Endothelial cell of umbilical vein (primary cell): ENCODE measurements at regions not wholly inside any gene's neighbourhood (a gene's known extent, or its start where the extent isn't known, plus 50 kb on each side); places are given as distances from the start of the nearest gene placed in this dataset.

Experiments
- BruUV-seq: library from RNA; stranded (reverse); fragments of 400-500 nt; replicated peaks from 2 replicates; lab custom pipeline; 2021; lab: Mats Ljungman, UMichigan
- CTCF ChIA-PET: fragments of 300-600, 350-600 bp; sonication (Branson Sonifier 250); formaldehyde crosslinking; loops from one replicate; lab custom pipeline; 2021; ENCODE audit warnings: antibody characterized with exemption, inconsistent platforms; lab: Charles Lee
- POLR2A ChIA-PET: fragments of 300-600, 350-600 bp; sonication (Branson Sonifier 250); formaldehyde crosslinking; loops from one replicate; lab custom pipeline; 2021; ENCODE audit warnings: antibody characterized with exemption, inconsistent platforms; lab: Charles Lee
- DNase-seq: peaks from one replicate; pipeline ENCODE4 v3.0.0-alpha.2; 2011; ENCODE audit warnings: low read depth, low spot score
- FAIRE-seq: peaks from 2 replicates; lab custom pipeline; 2011; peaks lifted over from hg19 to GRCh38; lab: Jason Lieb, UNC
- H2AFZ ChIP-seq: 2 replicates; pipeline ENCODE4 v1.6.0; 2012; ENCODE audit warnings: low read depth, low read length, control low read depth, inconsistent platforms
- H3K27ac ChIP-seq: 2 replicates; pipeline ENCODE4 v1.5.1; 2011; ENCODE audit warnings: low read depth, mild to moderate bottlenecking, control low read depth, low read length, moderate library complexity; ENCODE audit not compliant: insufficient read depth
- H3K27me3 ChIP-seq, 2 experiments: 2 replicates each; pipeline versions ENCODE4 v1.6.0 to v1.6.1; 2011; ENCODE audit warnings: low read length in 2 of 2, mixed read lengths in 1 of 2; ENCODE audit not compliant: control insufficient read depth in 2 of 2, insufficient read depth in 2 of 2
- H3K36me3 ChIP-seq, 2 experiments: 2 replicates in 1 of 2; 3 replicates in 1 of 2; pipeline ENCODE4 v1.5.1; 2011; ENCODE audit warnings: low read length in 2 of 2, mild to moderate bottlenecking in 1 of 2, moderate library complexity in 1 of 2; ENCODE audit not compliant: control insufficient read depth in 2 of 2, insufficient read depth in 2 of 2; ENCODE audit errors: extremely low read depth in 1 of 2
- H3K4me1 ChIP-seq: 3 replicates; pipeline ENCODE4 v1.5.1; 2011; ENCODE audit warnings: mild to moderate bottlenecking, low read length; ENCODE audit not compliant: control insufficient read depth, insufficient read depth; ENCODE audit errors: extremely low read depth
- H3K4me2 ChIP-seq: 2 replicates; pipeline ENCODE4 v1.6.1; 2011; ENCODE audit warnings: low read length, control low read depth, mixed read lengths; ENCODE audit not compliant: insufficient read depth
- H3K4me3 ChIP-seq, 3 experiments: fragments of 200-600 bp in 1 of 3; sonication (generic), shearing (Covaris generic) in 1 of 3; replicated peaks in 1 of 3; 2 replicates each; pipeline ENCODE4 v1.5.1; 2011 to 2016; ENCODE audit warnings: control low read depth in 3 of 3, low read length in 3 of 3, mild to moderate bottlenecking in 2 of 3, inconsistent platforms in 1 of 3, low read depth in 1 of 3, moderate library complexity in 1 of 3; ENCODE audit not compliant: insufficient read depth in 1 of 3
- H3K79me2 ChIP-seq: 2 replicates; pipeline ENCODE4 v1.6.0; 2012; ENCODE audit warnings: low read length, inconsistent platforms; ENCODE audit not compliant: control insufficient read depth, insufficient read depth
- H3K9ac ChIP-seq: replicated peaks from 2 replicates; pipeline ENCODE3; 2011; ENCODE audit warnings: low read length, control low read depth; ENCODE audit not compliant: insufficient read depth; ENCODE audit errors: extremely low read depth
- H3K9me1 ChIP-seq: replicated peaks from 3 replicates; pipeline ENCODE4 v1.6.0; 2011; ENCODE audit warnings: mild to moderate bottlenecking, low read length; ENCODE audit not compliant: control insufficient read depth, insufficient read depth; ENCODE audit errors: extremely low read depth
- H3K9me3 ChIP-seq: replicated peaks from 2 replicates; pipeline ENCODE4 v1.5.1; 2012; ENCODE audit warnings: low read length, inconsistent platforms; ENCODE audit not compliant: control insufficient read depth, insufficient read depth
- H4K20me1 ChIP-seq: replicated peaks from 2 replicates; pipeline ENCODE3; 2011; ENCODE audit warnings: mild to moderate bottlenecking, low read length; ENCODE audit not compliant: control insufficient read depth, insufficient read depth; ENCODE audit errors: extremely low read depth
- CTCF ChIP-seq, 2 donors: IDR thresholded peaks; 1 replicate in 1 of 2; 2 replicates in 1 of 2; pipeline ENCODE4 v1.5.1; 2011; ENCODE audit warnings: low read length in 2 of 2, mild to moderate bottlenecking in 2 of 2, moderate library complexity in 2 of 2, control low read depth in 1 of 2, inconsistent platforms in 1 of 2, low read depth in 1 of 2; ENCODE audit not compliant: insufficient read depth in 1 of 2; ENCODE audit errors: extremely low read depth in 1 of 2
- EZH2 ChIP-seq: IDR thresholded peaks from 2 replicates; pipeline ENCODE4 v1.6.1; 2012; ENCODE audit warnings: borderline replicate concordance, low read depth, mild to moderate bottlenecking, moderate library complexity, low read length, inconsistent platforms; ENCODE audit not compliant: severe bottlenecking
- FOS ChIP-seq: IDR thresholded peaks from 2 replicates; pipeline ENCODE4 v1.6.1; 2011; ENCODE audit warnings: mild to moderate bottlenecking, low read length, moderate library complexity, borderline replicate concordance; ENCODE audit not compliant: insufficient read depth
- GATA2 ChIP-seq: IDR thresholded peaks from 2 replicates; pipeline ENCODE4 v1.7.0; 2011; ENCODE audit warnings: low read depth, mild to moderate bottlenecking, moderate library complexity, mixed read lengths, low read length; ENCODE audit not compliant: insufficient read length, insufficient read depth
- JUN ChIP-seq: IDR thresholded peaks from 2 replicates; pipeline ENCODE4 v1.6.1; 2011; ENCODE audit warnings: borderline replicate concordance, low read depth; ENCODE audit not compliant: insufficient read length, insufficient read depth
- MAX ChIP-seq: IDR thresholded peaks from 2 replicates; pipeline ENCODE4 v1.6.1; 2011; ENCODE audit not compliant: insufficient read depth, insufficient read length
- MYC ChIP-seq: IDR thresholded peaks from one replicate; pipeline ENCODE4 v1.6.1; 2011; ENCODE audit warnings: mild to moderate bottlenecking, low read depth, low read length
- POLR2A ChIP-seq: IDR thresholded peaks from 2 replicates; pipeline ENCODE4 v1.6.1; 2012; ENCODE audit warnings: low read depth, mild to moderate bottlenecking, control low read depth, low read length
- POLR2AphosphoS5 ChIP-seq: IDR thresholded peaks from 2 replicates; pipeline ENCODE4 v1.6.1; 2012; ENCODE audit warnings: low read depth, mild to moderate bottlenecking, control low read depth, low read length, moderate library complexity; ENCODE audit not compliant: insufficient read depth
- dilution Hi-C: fragments of 300-500 bp; cut with MboI; formaldehyde crosslinking; loops from one replicate; pipeline ENCODE4 v1.15.0; 2019; ENCODE audit warnings: low sequenced_read_pairs; ENCODE audit not compliant: extremely low pct_ligation_motif_present
- intact Hi-C: fragments of 100-400 bp; cut with micrococcal nuclease; formaldehyde crosslinking; loops from one replicate; pipeline ENCODE4 v1.10.0; 2022

GRCh38 chr22:47376901-47377505 is 614.6 kb downstream of the TBC1D22A start:
- no peaks in the 10 kb centered on the region for H3K36me3 ChIP-seq
- no peak overlapping the region for H3K4me3 ChIP-seq
- DNase-seq (no peak), FAIRE-seq (no peak)
- CTCF ChIA-PET = no interaction called here
- no peak overlapping the region for H3K4me2 ChIP-seq
- no peak overlapping the region for H3K27ac ChIP-seq
- H3K4me1 ChIP-seq = no peaks in the 10 kb centered on the region
- no peaks in the 10 kb centered on the region for H4K20me1 ChIP-seq
- no TSS peak for BruUV-seq
- POLR2A ChIA-PET = no interaction called here
- no peaks in the 10 kb centered on the region for H3K9me3 ChIP-seq
- dilution Hi-C loops = no loop called here
- TF ChIP-seq GATA2 = no peak
- no peaks in the 10 kb centered on the region for H3K9me1 ChIP-seq
- no peaks in the 10 kb centered on the region for H3K79me2 ChIP-seq
- no peak overlapping the region for H3K9ac ChIP-seq
- H2AFZ ChIP-seq = no peak overlapping the region
- intact Hi-C loops = no loop called here
- H3K27me3 ChIP-seq = no peaks in the 10 kb centered on the region

GRCh38 chr22:47376322-47376700 is 613.9 kb downstream of the TBC1D22A start:
- DNase-seq (no peak), FAIRE-seq (no peak)
- POLR2A ChIA-PET = no interaction called here
- dilution Hi-C loops = no loop called here
- no peak overlapping the region for H2AFZ ChIP-seq
- no peaks in the 10 kb centered on the region for H3K27me3 ChIP-seq
- no peaks in the 10 kb centered on the region for H3K4me1 ChIP-seq
- no peak overlapping the region for H3K27ac ChIP-seq
- no peak overlapping the region for H3K4me2 ChIP-seq
- H3K36me3 ChIP-seq = no peaks in the 10 kb centered on the region
- H3K9me1 ChIP-seq = no peaks in the 10 kb centered on the region
- intact Hi-C loops = no loop called here
- H3K9me3 ChIP-seq = no peaks in the 10 kb centered on the region
- TF ChIP-seq JUN = no peak
- TF ChIP-seq MYC = no peak
- no peak for TF ChIP-seq CTCF (IDR thresholded peaks at IDR 0.05; ENCODE audit: extremely low read depth in 1 of 2, insufficient read depth in 1 of 2, low read depth in 1 of 2, low read length in 2 of 2)
- TF ChIP-seq MAX = no peak
- TF ChIP-seq EZH2 = no peak
- no peak for TF ChIP-seq POLR2A
- no peak for TF ChIP-seq FOS
- TF ChIP-seq POLR2AphosphoS5 = no peak
- no peak for TF ChIP-seq GATA2
- CTCF ChIA-PET = no interaction called here
- H4K20me1 ChIP-seq = no peaks in the 10 kb centered on the region
- no peak overlapping the region for H3K4me3 ChIP-seq
- H3K9ac ChIP-seq = no peak overlapping the region
- BruUV-seq = no TSS peak
- no peaks in the 10 kb centered on the region for H3K79me2 ChIP-seq
